NCI-H345 (cell line): ENCODE measurements at regions not wholly inside any gene's neighbourhood (a gene's known extent, or its start where the extent isn't known, plus 50 kb on each side); places are given as distances from the start of the nearest gene placed in this dataset.

Source experiments
- DNase-seq: peaks from one replicate; lab custom pipeline; 2025; lab: John Stamatoyannopoulos, UW

DNA sequence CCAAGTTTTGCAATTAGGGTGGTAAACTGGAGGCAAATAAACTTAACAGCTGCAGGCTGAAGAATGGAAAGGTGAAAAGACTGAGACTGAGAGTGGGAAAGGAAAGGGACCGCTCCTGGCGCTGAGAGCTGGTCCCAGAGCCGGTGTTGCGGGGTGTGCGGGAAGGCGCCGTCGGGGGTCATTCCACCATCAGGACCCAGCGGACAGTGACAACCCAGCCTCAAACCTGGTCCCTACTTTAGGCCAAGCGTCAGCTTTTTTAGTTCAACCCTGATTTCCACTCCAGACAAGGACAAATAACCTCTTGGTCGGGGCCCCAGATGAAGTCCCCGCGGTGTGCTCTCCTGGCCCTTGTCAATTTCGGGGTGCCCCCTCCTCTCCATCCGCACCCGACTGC, 145.8 kb upstream of the ETS2 start:
- DNase-seq = no peak

DNA sequence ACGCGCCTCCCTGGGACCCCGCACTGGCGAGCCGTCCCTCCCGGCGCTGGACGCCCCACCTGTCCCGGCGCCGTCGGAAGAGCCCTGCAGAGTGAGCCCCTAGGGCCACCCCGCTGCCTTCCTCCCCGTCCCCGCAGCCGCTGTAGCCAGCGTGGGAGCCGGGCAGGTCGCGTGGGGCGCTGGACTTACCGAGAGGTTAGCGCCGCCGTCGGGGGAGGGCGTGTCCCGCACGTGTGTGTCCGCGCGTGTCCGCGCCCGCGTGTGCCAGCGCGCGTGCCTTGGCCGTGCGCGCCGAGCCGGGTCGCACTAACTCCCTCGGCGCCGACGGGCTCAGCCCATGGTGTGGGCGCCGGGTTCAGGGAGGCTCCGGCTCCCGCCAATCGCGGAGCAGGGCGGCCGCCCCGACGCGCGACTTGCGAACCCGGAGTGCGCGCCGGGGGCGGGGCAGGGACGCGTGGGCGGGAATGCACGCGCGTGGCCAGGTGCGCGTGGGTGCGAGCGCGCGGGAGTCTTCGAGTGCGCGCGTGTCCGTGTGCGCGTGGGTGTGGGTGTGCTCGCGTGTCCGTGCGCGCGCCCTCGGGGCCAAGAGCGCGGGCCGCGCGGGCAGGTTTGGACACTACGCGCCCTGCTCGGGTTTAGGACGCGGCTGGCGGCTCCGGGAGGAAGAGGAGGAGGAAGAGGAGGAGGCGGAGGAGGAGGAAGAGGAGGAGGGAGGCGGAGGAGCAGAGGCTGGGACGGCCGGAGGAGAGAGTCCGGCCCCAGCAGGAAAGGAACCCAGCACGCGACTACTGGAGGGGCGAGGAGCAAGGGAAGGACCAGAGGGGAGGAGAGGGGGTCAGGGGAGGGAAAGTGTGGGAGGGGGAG, 145.2 kb upstream of the ETS2 start:
- DNase-seq = peak; percentile 26

DNA sequence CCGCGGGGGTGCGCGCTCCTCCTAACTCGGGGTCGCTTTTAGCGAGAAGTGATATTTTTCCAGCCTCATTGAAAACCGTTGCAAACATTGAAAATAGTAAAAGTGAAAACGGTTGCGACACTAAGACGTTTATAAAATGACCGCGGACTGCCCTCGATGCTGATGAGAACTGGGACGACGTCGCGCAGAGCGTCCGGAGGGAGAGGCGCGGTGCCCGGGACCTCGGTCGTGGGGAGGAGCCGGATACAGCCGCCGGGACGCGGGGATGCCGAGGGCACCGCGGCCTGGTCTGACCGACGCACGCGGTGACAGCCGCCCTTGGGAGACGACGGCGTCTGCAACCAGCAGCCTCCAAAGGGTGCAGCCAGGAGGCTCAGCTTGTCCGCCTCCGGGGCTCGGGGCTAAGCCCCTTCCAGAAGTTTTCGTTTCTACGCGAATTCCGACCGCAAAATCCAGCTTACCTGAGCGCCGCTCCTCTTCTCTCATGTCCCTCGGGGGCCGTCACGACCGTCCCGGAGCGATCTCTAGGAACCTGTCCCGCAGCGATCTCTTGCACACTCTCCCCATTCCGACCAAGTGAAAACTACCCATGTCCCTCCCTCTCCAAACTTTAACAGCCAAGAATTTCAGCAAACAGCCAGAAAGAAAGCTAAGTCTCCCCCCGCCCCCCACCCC, 144.4 kb upstream of the ETS2 start:
- DNase-seq = no peak

DNA sequence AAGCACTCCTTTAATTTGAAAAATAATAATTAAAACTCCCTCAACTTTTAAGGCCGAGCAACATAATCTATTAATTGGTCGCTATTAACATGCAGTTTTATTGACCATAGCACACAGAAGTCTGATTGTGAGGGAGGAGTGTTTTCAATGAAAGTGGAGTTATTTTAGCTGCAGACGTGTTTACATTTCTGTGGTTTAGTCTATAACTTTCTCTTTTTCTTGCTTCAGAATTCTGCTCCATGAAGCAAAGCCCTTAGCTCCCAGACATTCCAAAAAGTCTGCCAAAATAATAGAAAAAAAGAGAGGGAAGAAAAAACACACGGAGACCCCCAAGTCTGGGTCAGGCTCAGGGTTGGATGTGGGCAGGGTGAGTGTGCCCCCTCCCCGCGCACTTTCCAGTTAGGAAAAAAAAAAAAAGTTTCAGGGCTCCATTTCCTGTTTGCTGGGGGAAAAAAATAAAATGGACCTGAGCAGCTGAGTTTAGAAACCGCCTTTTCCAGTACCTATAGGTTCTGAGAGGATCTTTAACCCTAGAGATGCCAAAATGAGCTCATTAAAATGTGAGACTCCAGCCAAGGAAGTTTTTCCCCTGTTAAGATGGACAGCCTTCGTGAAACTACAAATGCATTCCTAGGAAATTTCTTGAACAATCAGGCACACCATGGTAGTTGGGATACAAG, 143.7 kb upstream of the ETS2 start:
- no peak for DNase-seq

DNA sequence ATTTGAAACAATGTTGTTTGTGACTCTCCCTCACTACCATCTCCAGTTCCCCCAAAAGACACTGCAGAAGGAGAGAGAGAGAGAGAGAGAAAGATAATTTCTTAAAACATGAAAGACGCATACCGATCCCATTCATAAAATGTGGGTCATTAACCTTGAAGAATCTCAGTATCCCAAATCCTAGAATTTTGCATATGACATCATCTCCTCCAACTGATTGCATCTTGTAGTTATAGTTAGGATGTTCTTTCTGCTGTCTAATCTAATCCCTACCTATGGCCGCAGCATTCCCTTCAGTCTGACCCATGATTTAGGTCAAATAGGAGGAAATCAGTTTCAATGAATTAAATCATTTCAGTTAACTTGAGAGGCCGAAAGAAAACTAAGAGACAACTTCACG, 142.4 kb upstream of the ETS2 start:
- DNase-seq = no peak

DNA sequence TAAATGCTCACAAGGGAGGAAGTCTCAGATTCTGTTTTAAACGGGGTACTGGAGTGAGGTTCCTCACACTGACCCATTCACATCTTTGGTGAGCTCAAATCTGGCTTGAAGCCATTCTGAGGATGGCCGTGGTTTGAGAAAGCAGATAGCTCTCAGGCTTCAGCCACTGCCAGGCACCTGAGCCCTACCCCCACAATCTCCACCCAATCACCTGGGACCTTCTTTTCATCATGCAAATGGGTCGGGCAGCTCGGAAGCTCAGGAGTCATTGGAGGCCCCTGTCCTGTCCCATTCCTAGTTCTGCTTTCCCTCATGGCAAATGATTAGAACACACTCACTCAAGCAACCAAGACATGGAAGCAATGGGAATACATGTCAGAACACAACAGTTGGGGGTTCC, 141.4 kb upstream of the ETS2 start:
- DNase-seq = no peak

DNA sequence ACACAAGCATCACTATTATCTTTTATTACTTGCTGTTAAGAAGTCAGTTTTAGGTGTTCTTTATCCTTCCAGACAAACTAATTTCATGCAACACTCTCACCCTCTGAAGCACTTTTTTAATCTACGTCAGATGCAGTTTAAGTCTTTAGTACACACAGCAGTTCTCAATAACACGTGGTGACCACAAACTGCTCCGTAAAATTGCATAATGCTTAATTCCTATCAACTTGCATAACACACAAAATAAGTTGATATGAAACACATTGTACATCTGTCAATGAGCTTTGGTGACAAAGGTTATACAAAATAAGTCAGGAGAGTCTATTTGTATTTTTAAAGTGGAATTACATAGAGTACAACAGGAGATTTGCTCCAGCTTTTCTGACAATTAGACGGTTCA, 140.9 kb upstream of the ETS2 start:
- no peak for DNase-seq

DNA sequence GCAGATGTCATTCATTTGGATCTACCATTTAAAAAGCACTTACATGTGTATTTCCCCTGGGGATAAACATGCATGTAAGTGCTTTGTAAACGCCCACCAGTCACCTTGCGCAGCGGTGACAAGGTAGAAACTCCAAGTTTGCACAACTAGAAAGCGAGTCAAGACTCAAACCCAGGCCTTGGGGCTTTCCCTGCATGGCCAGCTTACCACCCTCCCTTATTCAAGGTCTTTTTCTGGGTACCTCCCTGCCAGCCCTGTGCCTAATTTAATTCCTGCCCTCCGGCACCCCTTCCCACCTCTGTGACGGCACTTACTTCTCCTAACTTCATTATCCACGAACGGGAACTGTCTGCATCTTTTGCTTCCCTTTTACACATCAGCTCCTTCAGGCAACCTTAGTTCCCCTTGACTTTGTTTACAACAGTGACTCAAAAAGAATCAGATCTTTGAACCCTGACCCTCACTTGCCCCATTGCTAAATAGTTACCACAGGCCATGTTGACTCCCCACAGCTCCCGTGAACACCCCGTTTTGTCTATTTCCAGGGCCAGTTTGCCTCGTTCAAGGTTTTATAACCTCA, 138.3 kb upstream of the ETS2 start:
- no peak for DNase-seq

DNA sequence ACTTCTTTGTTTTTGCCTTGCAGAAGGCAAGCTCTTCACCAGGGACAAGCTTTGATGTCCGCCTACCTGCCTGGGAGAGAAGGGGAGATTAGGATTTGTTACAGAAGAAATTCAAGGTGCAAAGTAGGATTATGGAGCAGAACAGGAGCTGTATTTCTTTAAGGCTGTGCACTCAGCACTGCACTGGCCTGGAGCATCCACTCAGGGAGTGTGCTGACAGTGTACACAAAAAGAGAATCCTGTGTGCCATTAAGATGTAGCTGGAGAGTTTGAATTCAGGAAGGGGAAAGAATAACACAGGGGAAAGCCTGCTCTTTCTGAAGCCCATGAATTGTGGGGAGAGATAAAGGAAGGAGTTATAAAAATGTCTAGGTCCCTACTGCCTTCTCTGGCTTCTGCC, 137.7 kb upstream of the ETS2 start:
- no peak for DNase-seq

DNA sequence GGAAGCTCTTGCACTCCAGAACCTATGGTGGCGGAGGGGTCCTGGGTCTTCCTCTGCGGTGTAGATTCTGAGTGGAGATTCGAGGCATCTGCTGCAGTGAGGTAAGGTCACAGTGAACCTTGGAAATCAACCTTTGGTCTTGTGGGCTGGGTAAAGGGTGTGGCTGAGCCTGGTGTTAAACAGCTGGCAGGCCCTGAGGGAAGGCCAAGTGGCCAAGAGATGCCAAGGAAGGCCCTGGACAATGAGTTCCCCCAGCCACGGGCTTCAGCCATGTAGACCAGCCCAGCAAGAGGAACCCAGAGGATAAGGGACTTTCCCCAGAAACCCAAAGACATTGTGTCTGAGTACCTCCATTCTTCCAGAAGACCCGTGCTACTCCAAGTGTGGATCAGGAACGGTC, 137.2 kb upstream of the ETS2 start:
- no peak for DNase-seq

DNA sequence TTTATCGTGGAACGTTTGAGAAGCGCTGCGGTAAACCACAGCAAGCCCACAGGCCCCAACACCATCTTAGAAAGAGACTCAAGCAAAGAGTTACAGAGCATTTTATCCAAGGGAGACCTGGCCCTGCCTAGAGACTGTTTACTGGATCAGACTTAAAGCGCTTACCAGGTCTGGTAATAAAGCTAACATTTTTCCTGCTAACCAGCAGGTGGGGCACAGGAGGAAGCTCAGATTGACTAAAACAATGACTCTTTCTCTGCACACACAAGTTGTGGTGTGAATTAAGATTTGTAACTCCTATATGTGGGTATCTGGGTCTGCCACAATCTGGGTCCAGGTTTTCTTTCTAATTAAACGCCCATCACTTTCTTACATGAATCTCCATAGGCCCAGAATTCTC, 136.5 kb upstream of the ETS2 start:
- no peak for DNase-seq

DNA sequence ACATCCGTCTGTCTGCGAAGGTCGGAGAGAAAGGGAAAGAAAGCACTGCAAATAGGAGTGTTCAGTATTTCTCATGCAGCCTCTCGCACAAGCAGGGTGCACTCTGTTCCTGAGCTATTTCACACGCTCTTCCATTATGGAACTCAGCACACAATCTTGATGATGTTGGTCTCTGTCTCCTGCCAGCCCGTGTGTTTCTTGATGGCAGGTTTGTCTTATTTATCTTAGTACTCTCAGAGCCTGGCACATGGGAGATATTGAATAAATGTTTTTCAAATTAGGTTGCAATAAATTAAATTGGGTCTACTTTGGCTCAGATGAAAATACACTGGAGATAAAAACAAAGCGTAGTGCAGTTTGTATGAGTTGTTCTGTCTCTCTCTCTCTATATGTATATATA, 134.9 kb upstream of the ETS2 start:
- no peak for DNase-seq

DNA sequence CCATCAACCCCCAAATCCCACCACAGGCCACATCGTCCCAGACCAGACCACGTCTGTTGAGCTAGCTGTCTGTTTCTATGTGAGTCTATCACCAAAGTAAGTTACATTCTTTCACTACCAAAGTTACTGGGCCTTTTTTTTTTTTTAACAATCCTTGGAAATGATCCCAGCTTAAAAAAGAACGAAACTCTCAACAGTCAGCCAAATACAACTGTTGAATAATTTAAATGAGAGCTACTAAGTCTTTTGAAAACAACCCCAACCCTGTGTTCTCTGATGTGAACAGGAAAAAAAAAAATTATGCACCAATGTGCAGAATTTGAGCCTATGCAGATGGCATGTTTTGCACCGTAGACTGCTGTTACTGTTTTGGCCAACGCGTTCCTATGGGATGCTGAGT, 134.0 kb upstream of the ETS2 start:
- DNase-seq = no peak

DNA sequence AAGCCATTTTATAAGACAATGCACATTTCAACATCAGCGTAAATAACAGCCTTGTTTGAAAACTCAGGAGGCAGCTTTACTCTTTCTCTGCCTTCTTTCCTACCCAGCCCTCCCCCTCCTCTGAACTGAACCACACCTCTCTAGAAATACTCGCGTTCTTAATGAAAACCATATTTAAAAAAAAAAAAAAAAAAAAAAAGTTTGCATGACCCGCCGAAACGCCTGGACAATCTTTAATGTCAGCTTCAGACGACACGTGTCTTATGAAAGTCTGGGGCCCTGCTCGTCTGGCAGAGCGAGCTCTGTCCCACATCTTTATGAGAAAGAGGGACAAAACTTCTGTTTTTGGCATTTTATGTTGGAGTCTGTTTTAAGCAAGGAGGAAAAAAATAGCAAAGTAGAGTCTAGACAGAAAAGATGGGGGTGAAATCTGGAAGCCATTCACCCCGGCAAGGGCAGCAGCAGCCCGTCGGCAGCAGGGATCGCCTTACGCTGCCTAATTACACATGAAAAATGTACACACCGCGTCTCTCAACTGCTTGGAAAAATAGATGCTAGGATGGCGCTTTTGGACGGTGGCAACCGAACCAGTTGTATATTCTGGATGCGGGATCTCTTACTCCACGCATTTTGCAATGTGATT, 130.4 kb upstream of the ETS2 start:
- DNase-seq = no peak

DNA sequence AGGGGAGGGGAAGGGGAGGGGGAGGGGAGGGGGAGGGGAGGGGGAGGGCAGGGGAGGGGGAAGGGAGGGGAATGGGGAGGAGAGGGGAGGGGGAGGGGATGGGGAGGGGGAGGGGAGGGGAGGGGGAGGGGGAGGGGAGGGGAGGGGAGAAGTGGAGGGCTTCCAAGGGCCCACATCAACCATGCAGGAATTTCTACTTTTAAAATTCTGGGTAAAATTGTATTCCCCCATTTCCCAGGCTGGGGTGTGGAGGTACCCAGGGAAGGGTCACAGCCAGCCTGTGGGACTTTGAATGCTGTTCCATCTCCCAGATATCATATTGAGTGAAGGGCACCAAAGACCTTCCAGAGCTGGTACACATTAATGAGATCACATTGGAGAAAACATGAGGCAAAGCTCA, 126.9 kb upstream of the ETS2 start:
- no peak for DNase-seq

DNA sequence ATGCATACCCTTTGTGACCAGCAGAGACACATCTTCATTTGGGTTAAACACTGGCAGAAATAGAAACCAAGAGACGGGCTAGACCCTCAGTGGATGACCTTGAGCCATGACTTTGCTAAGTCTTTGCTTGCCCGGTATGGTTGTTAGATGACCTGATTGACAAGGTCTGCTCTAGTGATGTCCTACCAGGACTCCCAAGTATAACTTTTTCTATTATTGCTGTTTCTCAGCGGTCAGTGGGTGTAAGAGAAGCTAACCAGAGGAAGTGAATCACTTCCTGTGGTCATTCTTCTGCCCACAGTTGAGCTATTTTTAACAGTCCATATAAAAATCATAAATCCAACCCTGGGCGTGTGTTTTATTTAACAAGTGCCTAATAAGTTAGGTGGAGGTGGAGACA, 126.2 kb upstream of the ETS2 start:
- no peak for DNase-seq

DNA sequence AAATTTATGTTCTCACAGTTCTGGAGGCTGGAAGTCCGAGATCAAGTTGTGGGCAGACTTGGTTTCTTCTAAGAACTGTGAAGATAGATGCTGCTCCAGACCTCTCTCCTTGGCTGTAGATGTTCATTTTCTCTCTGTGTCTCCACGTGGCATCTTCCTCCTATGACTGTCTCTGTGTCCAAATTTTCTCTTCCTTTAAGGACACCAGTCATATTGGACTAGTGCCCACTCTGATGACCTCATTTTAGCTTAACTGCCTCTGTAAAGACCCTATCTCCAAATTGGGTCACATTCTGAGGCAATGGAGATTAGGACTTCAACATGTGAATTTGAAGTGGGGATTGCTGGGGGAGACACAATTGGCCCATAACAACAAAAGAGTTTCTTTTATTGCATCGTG, 125.3 kb upstream of the ETS2 start:
- no peak for DNase-seq

DNA sequence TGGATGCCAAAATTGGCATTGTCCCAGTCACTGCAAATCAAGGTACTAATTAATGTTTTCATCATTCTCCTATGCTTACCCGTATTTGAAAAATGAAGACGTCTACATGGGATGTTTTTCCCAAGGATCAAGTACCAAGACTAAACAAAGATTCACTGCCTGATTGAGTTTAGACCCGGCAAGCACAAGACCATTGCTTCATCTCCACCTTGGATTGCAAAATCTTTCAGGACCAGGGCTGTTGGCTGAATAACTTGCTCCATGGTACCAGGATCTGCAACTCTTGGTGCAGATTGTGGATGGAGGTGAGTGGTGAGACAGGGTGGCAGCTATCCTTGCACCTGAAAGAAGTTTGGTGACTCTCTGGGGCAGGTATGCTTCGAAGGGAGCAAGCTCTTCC, 122.5 kb upstream of the ETS2 start:
- no peak for DNase-seq

DNA sequence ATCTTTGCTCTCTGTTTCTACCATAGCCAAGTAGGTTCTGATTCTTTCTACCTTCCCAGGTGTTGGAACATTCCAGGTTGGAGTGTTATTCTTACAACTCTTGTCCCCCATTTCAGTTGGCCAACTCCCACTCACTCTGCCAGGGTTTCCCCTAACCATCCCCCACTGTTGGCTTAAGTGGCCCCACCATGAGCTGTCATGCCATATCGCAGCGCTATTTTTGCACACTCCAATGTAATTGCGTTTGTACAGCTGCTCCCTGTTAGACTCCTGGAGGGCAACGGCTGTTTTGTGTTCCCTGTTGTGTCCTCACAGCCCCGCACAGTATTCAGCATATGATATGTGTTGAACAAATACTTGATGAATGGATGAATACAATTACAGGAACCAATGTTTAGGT, 117.7 kb upstream of the ETS2 start:
- peak; percentile 93 for DNase-seq

DNA sequence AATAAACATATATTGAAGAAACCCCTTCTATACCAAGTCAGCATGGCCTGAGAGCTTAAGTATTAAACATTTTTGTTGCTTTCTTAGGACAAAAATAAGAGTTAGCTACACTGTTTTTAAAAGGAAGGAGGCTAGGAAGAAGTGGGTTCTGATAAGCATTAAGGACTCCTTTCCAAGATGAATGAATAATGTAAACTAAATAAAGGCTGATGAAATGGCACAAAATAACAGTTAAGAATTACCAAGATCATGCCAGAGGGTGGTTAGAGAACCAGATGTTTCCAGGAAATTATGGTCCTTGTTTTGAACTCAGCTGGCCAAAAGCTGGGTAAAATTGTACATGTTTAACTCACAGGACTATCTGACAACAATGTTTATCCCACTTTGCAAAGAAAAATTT, 114.1 kb upstream of the ETS2 start:
- DNase-seq = no peak

DNA sequence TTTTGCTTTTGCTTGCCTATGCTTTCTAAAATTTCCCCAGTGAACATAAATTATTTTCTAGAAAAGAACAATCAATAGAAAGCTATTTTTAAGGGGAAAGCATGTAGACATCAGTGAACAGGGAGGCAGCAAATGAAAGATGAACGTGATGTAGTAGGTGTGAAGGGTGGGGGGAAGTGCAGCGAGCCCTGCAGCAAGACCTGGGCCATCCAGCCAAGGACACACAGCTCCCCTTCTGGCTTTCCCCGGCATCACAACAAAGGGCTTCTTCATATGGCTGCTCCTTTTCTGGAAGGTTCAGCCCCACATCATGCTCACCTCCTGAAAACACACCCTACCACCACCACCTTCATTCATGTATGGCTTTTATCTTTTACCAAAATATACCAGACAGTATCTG, 109.2 kb upstream of the ETS2 start:
- DNase-seq = no peak

DNA sequence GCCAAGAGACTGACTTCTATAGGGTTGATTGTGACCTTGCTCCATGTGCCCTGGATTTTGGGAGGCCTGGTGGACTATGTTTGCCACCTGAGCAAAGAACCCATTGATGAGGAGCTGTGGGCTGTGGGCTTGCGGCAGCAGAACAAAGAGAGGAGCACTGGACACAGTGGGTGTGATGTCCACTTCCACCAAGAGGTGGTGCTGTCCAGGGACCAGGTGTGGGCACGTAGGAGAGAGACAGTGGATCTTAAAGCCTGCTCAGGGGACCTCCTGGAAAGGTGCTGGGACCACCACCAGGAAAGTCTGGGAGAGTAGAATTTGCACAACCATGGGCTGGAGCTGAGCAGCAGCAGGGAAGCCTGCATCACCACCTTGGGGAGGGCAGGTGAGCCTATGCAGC, 106.7 kb upstream of the ETS2 start:
- DNase-seq = no peak
